Activated gamma-delta T cell treated with anti-CD3 and anti-CD28 coated beads, Interleukin-2, amount 50 U/mL, for 16 hours (primary cell): ENCODE measurements at regions not wholly inside any gene's neighbourhood (a gene's known extent, or its start where the extent isn't known, plus 50 kb on each side); places are given as distances from the start of the nearest gene placed in this dataset.

Experiments
- DNase-seq: peaks from one replicate; pipeline ENCODE4 v3.0.0-alpha.2; 2020; ENCODE audit warnings: low read depth

- DNase-seq, result no peak
Measured at GRCh38 chr6:33863723-33864440, 60.1 kb upstream of the MLN start.

GRCh38 chr6:33863084-33863483, 59.3 kb upstream of the MLN start:
- no peak for DNase-seq

- DNase-seq, result no peak
Measured at GRCh38 chr6:33862536-33862935, 58.7 kb upstream of the MLN start.

- no peak for DNase-seq
Measured at GRCh38 chr6:33861722-33862121, 57.9 kb upstream of the MLN start.

GRCh38 chr6:33860706-33861474, 57.1 kb upstream of the MLN start:
- no peak for DNase-seq

GRCh38 chr6:33860006-33860405, 56.2 kb upstream of the MLN start:
- no peak for DNase-seq

GRCh38 chr6:33858804-33859505, 55.2 kb upstream of the MLN start:
- no peak for DNase-seq

GRCh38 chr6:33857932-33858475, 54.2 kb upstream of the MLN start:
- no peak for DNase-seq

- no peak for DNase-seq
Measured at GRCh38 chr6:33857093-33857931, 53.5 kb upstream of the MLN start.

GRCh38 chr6:33856655-33857054, 52.9 kb upstream of the MLN start:
- peak; percentile 48 for DNase-seq

GRCh38 chr6:33856031-33856590, 52.3 kb upstream of the MLN start:
- DNase-seq, result no peak

GRCh38 chr6:33854572-33855030, 50.8 kb upstream of the MLN start:
- no peak for DNase-seq

- no peak for DNase-seq
Measured at GRCh38 chr6:33853736-33854135, 49.9 kb upstream of the MLN start.
